SK-N-SH treated with all-trans-retinoic acid at 6 μM for 48 hours (cell line): ENCODE measurements at regions not wholly inside any gene's neighbourhood (a gene's known extent, or its start where the extent isn't known, plus 50 kb on each side); places are given as distances from the start of the nearest gene placed in this dataset.

Experiments used
- SNAI2 ChIP-seq: fragments of 250-450 bp; sonication (Bioruptor Pico); IDR thresholded peaks from 2 replicates; pipeline ENCODE4 v1.5.0; 2020; ENCODE audit warnings: mild to moderate bottlenecking, moderate library complexity
- TOX ChIP-seq: fragments of 250-450 bp; sonication (Bioruptor Pico); IDR thresholded peaks from 2 replicates; pipeline ENCODE4 v1.8.0; 2021; ENCODE audit warnings: mild to moderate bottlenecking, moderate library complexity, borderline replicate concordance
- TSHZ2 ChIP-seq: fragments of 250-450 bp; sonication (Bioruptor Pico); IDR thresholded peaks from 2 replicates; pipeline ENCODE4 v1.5.0; 2020; ENCODE audit warnings: mild to moderate bottlenecking, moderate library complexity
- ZFP3 ChIP-seq: fragments of 250-450 bp; sonication (Bioruptor Pico); IDR thresholded peaks from 2 replicates; pipeline ENCODE4 v1.5.0; 2020; ENCODE audit warnings: mild to moderate bottlenecking, moderate library complexity
- ZFP30 ChIP-seq: fragments of 450-650 bp; formaldehyde crosslinking; IDR thresholded peaks from 2 replicates; pipeline ENCODE4 v1.5.0; 2022; ENCODE audit warnings: mild to moderate bottlenecking, moderate library complexity
- ZNF8 ChIP-seq: fragments of 450-650 bp; formaldehyde crosslinking; IDR thresholded peaks from 2 replicates; pipeline ENCODE4 v1.5.0; 2020; ENCODE audit warnings: mild to moderate bottlenecking, moderate library complexity
- TF ChIP-seq, protein P1 (sequence below): fragments of 250-450 bp; sonication (Bioruptor Pico); IDR thresholded peaks from 2 replicates; pipeline ENCODE4 v1.5.1; 2020; ENCODE audit warnings: low read depth, mild to moderate bottlenecking, moderate library complexity

DNA sequence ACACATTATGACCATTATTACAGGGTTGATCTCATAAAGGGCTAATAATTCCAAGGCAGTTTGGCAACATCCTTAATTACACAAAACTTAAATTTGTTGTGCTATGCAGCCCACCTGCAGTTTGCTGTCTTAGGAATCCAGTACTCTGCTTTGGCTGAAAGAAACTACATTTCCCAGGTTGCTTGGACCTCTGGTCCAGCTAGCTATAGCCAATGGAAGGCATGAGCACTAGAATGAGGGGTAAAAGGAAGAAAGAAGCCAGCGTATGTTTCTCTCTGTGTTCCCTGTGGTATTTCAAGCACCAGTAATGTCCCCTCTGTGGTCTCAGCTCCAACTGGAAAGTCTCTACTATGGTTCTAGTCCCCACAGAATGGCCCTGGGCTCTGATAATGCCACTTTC is 84.3 kb upstream of the TSC22D2 start:
- TF ChIP-seq, protein P1, sequence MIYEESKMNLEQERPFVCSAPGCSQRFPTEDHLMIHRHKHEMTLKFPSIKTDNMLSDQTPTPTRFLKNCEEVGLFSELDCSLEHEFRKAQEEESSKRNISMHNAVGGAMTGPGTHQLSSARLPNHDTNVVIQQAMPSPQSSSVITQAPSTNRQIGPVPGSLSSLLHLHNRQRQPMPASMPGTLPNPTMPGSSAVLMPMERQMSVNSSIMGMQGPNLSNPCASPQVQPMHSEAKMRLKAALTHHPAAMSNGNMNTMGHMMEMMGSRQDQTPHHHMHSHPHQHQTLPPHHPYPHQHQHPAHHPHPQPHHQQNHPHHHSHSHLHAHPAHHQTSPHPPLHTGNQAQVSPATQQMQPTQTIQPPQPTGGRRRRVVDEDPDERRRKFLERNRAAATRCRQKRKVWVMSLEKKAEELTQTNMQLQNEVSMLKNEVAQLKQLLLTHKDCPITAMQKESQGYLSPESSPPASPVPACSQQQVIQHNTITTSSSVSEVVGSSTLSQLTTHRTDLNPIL (CRISPR knock-in tag), result no peak
- TF ChIP-seq ZFP30 (CRISPR knock-in tag) (no peak), ZNF8 (CRISPR knock-in tag) (no peak), ZFP3 (CRISPR knock-in tag) (no peak), TOX (no peak), TSHZ2 (no peak), SNAI2 (no peak)
